K562 (cell line): ENCODE measurements at regions not wholly inside any gene's neighbourhood (a gene's known extent, or its start where the extent isn't known, plus 50 kb on each side); places are given as distances from the start of the nearest gene placed in this dataset.

Experiments
- BACH1 ChIP-seq: fragments of 200-800 bp; sonication (Bioruptor generic); IDR thresholded peaks from 2 replicates; pipeline ENCODE4 v1.6.1; 2016; ENCODE audit warnings: missing genetic modification characterization, missing compliant biosample characterization
- BCLAF1 ChIP-seq, 2 experiments: fragments of 450-650 bp in 1 of 2; IDR thresholded peaks; 2 replicates each; pipeline ENCODE4 v1.6.1; 2011 to 2017; ENCODE audit warnings: low read depth in 2 of 2, antibody characterized with exemption in 1 of 2, borderline replicate concordance in 1 of 2, low read length in 1 of 2, mild to moderate bottlenecking in 1 of 2, mixed read lengths in 1 of 2; ENCODE audit not compliant: control insufficient read depth in 1 of 2
- CBFB ChIP-seq: sonication (generic); formaldehyde crosslinking; IDR thresholded peaks from 2 replicates; pipeline ENCODE4 v1.4.0; 2020; ENCODE audit warnings: mild to moderate bottlenecking, missing genetic modification reagents
- DDX20 ChIP-seq: fragments of 450-650 bp; IDR thresholded peaks from 2 replicates; pipeline ENCODE4 v1.6.1; 2016; ENCODE audit warnings: missing genetic modification characterization, low read depth, mild to moderate bottlenecking, missing compliant biosample characterization, moderate library complexity
- TAF7 ChIP-seq: fragments of 450-650 bp; IDR thresholded peaks from 2 replicates; pipeline ENCODE4 v1.6.1; 2016; ENCODE audit warnings: missing genetic modification characterization, missing compliant biosample characterization
- TEAD1 ChIP-seq, 2 experiments: fragments of 450-650 bp in 1 of 2; sonication (generic) in 1 of 2; formaldehyde crosslinking; IDR thresholded peaks; 2 replicates each; pipeline versions ENCODE4 v1.4.0 to v1.8.0; 2020 to 2022; ENCODE audit warnings: mild to moderate bottlenecking in 2 of 2, missing genetic modification reagents in 1 of 2
- ZNF318 ChIP-seq, 2 experiments: fragments of 450-650 bp; IDR thresholded peaks; 2 replicates each; pipeline ENCODE4 v1.6.1; 2016; ENCODE audit warnings: mild to moderate bottlenecking in 2 of 2, borderline replicate concordance in 1 of 2, low read depth in 1 of 2, moderate library complexity in 1 of 2
- TF ChIP-seq, protein P1 (sequence below): fragments of 450-650 bp; IDR thresholded peaks from 2 replicates; pipeline ENCODE4 v1.6.1; 2016; ENCODE audit warnings: low read depth

DNA sequence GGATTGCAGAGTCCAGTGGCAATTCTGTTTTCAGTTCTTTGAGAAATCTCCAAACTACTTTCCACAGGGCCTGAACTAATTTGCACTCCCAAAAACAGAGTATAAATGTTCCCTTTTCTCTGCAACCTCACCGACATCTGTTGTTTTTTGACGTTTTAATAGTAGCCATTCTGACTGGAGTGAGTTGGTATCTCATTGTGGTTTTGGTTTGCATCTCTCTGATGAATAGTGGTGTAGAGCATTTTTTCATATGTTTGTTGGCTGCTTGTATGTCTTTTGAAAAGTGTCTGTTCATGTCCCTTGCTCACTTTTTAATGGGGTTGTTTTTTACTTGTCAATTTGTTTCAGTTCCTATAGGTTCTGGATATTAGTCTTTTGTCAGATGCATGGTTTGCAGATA, 72.6 kb downstream of the PALM2AKAP2 start (continued):
- TF ChIP-seq ZNF318 (IDR thresholded peaks at IDR 0.05; ENCODE audit: borderline replicate concordance in 1 of 2, low read depth in 1 of 2), result no peak
- no peak for TF ChIP-seq BACH1
- TF ChIP-seq TEAD1 (CRISPR knock-in tag; IDR thresholded peaks at IDR 0.05), result no peak
- TF ChIP-seq, protein P1, sequence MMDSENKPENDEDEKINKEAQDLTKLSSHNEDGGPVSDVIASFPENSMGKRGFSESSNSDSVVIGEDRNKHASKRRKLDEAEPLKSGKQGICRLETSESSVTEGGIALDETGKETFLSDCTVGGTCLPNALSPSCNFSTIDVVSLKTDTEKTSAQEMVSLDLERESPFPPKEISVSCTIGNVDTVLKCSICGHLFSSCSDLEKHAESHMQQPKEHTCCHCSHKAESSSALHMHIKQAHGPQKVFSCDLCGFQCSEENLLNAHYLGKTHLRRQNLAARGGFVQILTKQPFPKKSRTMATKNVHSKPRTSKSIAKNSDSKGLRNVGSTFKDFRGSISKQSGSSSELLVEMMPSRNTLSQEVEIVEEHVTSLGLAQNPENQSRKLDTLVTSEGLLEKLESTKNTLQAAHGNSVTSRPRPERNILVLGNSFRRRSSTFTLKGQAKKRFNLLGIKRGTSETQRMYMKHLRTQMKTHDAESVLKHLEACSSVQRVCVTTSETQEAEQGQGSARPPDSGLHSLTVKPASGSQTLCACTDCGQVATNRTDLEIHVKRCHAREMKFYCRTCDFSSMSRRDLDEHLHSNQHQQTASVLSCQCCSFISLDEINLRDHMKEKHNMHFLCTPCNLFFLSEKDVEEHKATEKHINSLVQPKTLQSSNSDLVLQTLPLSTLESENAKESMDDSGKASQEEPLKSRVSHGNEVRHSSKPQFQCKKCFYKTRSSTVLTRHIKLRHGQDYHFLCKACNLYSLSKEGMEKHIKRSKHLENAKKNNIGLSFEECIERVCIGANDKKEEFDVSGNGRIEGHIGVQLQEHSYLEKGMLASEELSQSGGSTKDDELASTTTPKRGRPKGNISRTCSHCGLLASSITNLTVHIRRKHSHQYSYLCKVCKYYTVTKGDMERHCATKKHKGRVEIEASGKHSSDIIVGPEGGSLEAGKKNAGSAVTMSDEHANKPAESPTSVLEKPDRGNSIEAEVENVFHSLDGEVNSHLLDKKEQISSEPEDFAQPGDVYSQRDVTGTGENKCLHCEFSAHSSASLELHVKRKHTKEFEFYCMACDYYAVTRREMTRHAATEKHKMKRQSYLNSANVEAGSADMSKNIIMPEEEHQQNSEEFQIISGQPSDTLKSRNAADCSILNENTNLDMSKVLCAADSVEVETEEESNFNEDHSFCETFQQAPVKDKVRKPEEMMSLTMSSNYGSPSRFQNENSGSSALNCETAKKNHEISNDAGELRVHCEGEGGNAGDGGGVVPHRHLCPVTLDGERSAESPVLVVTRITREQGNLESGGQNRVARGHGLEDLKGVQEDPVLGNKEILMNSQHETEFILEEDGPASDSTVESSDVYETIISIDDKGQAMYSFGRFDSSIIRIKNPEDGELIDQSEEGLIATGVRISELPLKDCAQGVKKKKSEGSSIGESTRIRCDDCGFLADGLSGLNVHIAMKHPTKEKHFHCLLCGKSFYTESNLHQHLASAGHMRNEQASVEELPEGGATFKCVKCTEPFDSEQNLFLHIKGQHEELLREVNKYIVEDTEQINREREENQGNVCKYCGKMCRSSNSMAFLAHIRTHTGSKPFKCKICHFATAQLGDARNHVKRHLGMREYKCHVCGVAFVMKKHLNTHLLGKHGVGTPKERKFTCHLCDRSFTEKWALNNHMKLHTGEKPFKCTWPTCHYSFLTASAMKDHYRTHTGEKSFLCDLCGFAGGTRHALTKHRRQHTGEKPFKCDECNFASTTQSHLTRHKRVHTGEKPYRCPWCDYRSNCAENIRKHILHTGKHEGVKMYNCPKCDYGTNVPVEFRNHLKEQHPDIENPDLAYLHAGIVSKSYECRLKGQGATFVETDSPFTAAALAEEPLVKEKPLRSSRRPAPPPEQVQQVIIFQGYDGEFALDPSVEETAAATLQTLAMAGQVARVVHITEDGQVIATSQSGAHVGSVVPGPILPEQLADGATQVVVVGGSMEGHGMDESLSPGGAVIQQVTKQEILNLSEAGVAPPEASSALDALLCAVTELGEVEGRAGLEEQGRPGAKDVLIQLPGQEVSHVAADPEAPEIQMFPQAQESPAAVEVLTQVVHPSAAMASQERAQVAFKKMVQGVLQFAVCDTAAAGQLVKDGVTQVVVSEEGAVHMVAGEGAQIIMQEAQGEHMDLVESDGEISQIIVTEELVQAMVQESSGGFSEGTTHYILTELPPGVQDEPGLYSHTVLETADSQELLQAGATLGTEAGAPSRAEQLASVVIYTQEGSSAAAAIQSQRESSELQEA, result no peak
- no peak for TF ChIP-seq CBFB
- no peak for TF ChIP-seq BCLAF1 (IDR thresholded peaks at IDR 0.05; ENCODE audit: borderline replicate concordance in 1 of 2, control insufficient read depth in 1 of 2, low read depth in 2 of 2, low read length in 1 of 2)
- TF ChIP-seq DDX20 (tag), result no peak
- TF ChIP-seq TAF7 (tag), result no peak
